ENCODE measurements at regions not wholly inside any gene's neighbourhood (a gene's known extent, or its start where the extent isn't known, plus 50 kb on each side); places are given as distances from the start of the nearest gene placed in this dataset.
"Not testable (repeated sequence)": the region's sequence is repeated elsewhere in the genome, so short reads cannot be mapped to it uniquely, and the experiment has no call there.

DNA sequence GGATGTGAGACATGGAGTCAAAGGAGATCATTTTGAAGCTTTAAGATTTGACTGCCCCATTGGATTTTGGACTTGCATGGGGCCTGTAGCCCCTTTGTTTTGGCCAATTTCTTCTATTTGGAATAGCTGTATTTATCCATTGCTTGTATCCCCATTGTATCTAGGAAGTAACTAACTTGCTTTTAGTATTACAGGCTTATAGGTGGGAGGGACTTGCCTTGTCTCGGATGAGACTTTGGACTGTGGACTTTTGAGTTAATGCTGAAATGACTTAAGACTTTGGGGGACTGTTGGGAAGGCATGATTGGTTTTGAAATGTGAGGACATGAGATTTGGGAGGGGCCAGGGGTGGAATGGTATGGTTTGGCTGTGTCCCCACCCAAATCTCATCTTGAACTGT, 105.2 kb downstream of the FOXD2 start:
- H3K4me1 ChIP-seq (ENCODE audit: insufficient read depth, low read length); H3K9me2 ChIP-seq (replicated peaks; ENCODE audit: low read length); H4K20me1 ChIP-seq (ENCODE audit: low read length); CTCF ChIA-PET; POLR2A ChIA-PET (ENCODE audit: unreplicated experiment); H2AFZ ChIP-seq (ENCODE audit: low read length); H3K27ac ChIP-seq (ENCODE audit: low read length); H3F3A ChIP-seq (ENCODE audit: low read length, unreplicated experiment); BruUV-seq (replicated peaks); DNase-seq; H3K4me3 ChIP-seq (ENCODE audit: low read length); H3K4me2 ChIP-seq (ENCODE audit: low read length); H3K36me3 ChIP-seq (ENCODE audit: low read depth, low read length); intact Hi-C loops (cut with micrococcal nuclease); H3K27me3 ChIP-seq (ENCODE audit: low read length); ATAC-seq; H3K79me2 ChIP-seq (ENCODE audit: low read length); H3K9me3 ChIP-seq (ENCODE audit: low read length); H3K9ac ChIP-seq (ENCODE audit: low read length): not testable (repeated sequence)

DNA sequence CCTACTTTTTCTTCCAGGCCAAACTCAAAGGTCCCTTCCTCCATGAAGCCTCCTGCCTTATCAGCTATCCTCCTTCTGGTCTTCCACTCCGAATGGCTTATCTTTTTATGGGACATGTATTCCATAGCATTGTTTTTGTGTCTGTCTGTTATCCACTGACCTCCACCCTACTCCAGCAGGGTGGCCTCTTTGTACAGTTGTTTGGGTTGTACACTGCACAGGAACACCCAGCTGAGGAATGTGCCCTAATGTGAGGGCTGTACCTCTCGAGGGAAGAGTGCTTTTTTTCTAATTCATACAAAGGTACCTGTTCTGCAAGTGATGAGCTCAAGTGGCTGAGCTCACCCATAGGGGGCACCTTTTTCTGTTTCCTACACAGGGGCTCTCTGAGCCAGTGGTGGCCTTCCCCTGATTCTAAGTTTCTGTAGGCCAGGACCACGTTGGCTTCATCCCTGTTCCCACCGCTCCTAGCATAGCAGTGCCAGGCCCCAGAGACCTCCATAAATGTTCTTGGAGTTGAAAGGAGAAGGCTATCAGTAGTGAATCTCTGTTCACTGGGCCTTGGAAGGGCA, 108.2 kb downstream of the FOXD2 start:
- ATAC-seq: no peak
- H3K4me1 ChIP-seq (ENCODE audit: insufficient read depth, low read length): no peaks in the 10 kb centered on the region
- no peaks in the 10 kb centered on the region for H3K9me2 ChIP-seq (replicated peaks; ENCODE audit: low read length)
- H4K20me1 ChIP-seq (ENCODE audit: low read length): no peaks in the 10 kb centered on the region
- H3K4me3 ChIP-seq (ENCODE audit: low read length): no peak overlapping the region
- no peaks in the 10 kb centered on the region for H3K36me3 ChIP-seq (ENCODE audit: low read depth, low read length)
- no peak overlapping the region for H2AFZ ChIP-seq (ENCODE audit: low read length)
- no peak overlapping the region for H3K27ac ChIP-seq (ENCODE audit: low read length)
- no peak overlapping the region for H3K9ac ChIP-seq (ENCODE audit: low read length)
- intact Hi-C loops (cut with micrococcal nuclease): no loop called here
- H3F3A ChIP-seq (ENCODE audit: low read length, unreplicated experiment): no peaks in the 10 kb centered on the region
- no TSS peak for BruUV-seq (replicated peaks)
- no peaks in the 10 kb centered on the region for H3K9me3 ChIP-seq (ENCODE audit: low read length)
- CTCF ChIA-PET: no interaction called here
- no peak overlapping the region for H3K4me2 ChIP-seq (ENCODE audit: low read length)
- no peaks in the 10 kb centered on the region for H3K79me2 ChIP-seq (ENCODE audit: low read length)
- TF ChIP-seq EZH2phosphoT487 (IDR thresholded peaks at IDR 0.05; ENCODE audit: borderline replicate concordance, low read length) (no peak), EZH2 (IDR thresholded peaks at IDR 0.05; ENCODE audit: low read length, unreplicated experiment) (no peak)
- TF ChIP-seq, protein P1, sequence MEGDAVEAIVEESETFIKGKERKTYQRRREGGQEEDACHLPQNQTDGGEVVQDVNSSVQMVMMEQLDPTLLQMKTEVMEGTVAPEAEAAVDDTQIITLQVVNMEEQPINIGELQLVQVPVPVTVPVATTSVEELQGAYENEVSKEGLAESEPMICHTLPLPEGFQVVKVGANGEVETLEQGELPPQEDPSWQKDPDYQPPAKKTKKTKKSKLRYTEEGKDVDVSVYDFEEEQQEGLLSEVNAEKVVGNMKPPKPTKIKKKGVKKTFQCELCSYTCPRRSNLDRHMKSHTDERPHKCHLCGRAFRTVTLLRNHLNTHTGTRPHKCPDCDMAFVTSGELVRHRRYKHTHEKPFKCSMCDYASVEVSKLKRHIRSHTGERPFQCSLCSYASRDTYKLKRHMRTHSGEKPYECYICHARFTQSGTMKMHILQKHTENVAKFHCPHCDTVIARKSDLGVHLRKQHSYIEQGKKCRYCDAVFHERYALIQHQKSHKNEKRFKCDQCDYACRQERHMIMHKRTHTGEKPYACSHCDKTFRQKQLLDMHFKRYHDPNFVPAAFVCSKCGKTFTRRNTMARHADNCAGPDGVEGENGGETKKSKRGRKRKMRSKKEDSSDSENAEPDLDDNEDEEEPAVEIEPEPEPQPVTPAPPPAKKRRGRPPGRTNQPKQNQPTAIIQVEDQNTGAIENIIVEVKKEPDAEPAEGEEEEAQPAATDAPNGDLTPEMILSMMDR (conservative IDR thresholded peaks at IDR 0.05; ENCODE audit: low read depth, low read length): no peak; the same call in 1 of the 2 replicates
- POLR2A ChIA-PET (ENCODE audit: unreplicated experiment): no interaction called here
- 0 out of 2 replicates have a peak, but pooled peaks cover 3% of the 10 kb centered on the region for H3K27me3 ChIP-seq (ENCODE audit: low read length)
- no peak for DNase-seq

DNA sequence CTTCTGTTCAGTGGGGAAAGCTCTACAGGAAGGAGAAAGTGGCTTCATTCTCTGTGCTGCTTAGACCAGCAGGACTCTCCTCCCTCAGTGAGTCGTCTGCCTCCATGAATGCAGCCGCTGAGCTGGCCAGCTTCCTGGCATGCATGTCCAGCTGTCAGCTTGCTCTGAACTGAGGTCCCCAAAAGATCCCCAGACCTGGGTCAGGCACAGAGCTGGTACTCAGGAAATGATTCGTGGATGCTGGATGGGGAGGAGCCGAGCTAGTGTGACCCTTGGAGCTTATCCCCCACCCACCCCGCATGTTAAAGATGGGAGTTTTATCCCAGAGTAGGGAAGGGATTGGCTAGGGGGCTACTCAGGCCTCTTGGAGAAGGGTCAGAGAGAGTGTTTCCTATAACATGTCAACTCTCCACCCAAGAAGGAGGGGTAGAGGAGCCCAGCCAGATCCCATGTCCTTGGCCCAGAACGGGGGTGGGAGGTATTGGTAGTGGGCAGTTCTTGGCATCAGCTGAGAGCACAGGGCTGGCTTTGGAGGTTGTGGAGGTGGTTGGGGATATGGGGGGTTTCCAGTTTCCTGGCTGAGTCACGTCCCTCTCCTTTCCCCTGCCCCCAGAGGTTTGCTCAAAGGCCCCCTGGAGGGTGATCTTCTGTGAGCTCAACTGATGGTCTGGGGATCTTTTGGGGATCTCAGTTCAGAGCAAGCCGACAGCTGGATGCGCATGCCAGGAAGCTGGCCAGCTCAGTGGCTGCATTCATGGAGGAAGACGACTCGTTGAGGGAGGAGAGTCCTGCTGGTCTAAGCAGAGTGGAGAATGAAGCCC, 110.1 kb downstream of the FOXD2 start:
- Histone ChIP-seq H3K36me3 (ENCODE audit: low read depth, low read length) (no peaks in the 10 kb centered on the region), H4K20me1 (ENCODE audit: low read length) (no peaks in the 10 kb centered on the region), H3K4me1 (ENCODE audit: insufficient read depth, low read length) (no peaks in the 10 kb centered on the region), H3K9me2 (replicated peaks; ENCODE audit: low read length) (no peaks in the 10 kb centered on the region), H3K4me2 (ENCODE audit: low read length) (no peak overlapping the region), H2AFZ (ENCODE audit: low read length) (no peak overlapping the region), H3K9ac (ENCODE audit: low read length) (no peak overlapping the region), H3K27me3 (ENCODE audit: low read length) (0 out of 2 replicates have a peak, but pooled peaks cover 5% of the 10 kb centered on the region), H3K4me3 (ENCODE audit: low read length) (no peak overlapping the region), H3K79me2 (ENCODE audit: low read length) (no peaks in the 10 kb centered on the region), H3K9me3 (ENCODE audit: low read length) (no peaks in the 10 kb centered on the region), H3F3A (ENCODE audit: low read length, unreplicated experiment) (no peaks in the 10 kb centered on the region), H3K27ac (ENCODE audit: low read length) (no peak overlapping the region)
- BruUV-seq (replicated peaks): no TSS peak
- intact Hi-C loops (cut with micrococcal nuclease): no loop called here
- TF ChIP-seq, protein P1 (conservative IDR thresholded peaks at IDR 0.05; ENCODE audit: low read depth, low read length): no peak
- TF ChIP-seq EZH2phosphoT487 (IDR thresholded peaks at IDR 0.05; ENCODE audit: borderline replicate concordance, low read length): no peak
- TF ChIP-seq EZH2 (IDR thresholded peaks at IDR 0.05; ENCODE audit: low read length, unreplicated experiment): no peak
- ChIA-PET CTCF (no interaction called here), POLR2A (ENCODE audit: unreplicated experiment) (no interaction called here)
- DNase-seq (no peak), ATAC-seq (no peak)
